Sigmoid colon (tissue), 4 donors: ENCODE measurements at regions not wholly inside any gene's neighbourhood (a gene's known extent, or its start where the extent isn't known, plus 50 kb on each side); places are given as distances from the start of the nearest gene placed in this dataset.

Source experiments
- CTCF ChIP-seq, 4 experiments: fragments of 450-650 bp in 3 of 4; fragments of 200-600 bp in 1 of 4; IDR thresholded peaks; one replicate each; pipeline ENCODE4 v1.5.1; 2016 to 2019; ENCODE audit warnings: antibody characterized with exemption in 4 of 4, mild to moderate bottlenecking in 3 of 4, moderate library complexity in 2 of 4
- EP300 ChIP-seq, 4 donors: sonication (generic); formaldehyde crosslinking; IDR thresholded peaks; one replicate each; pipeline ENCODE4 v1.6.1; 2017; ENCODE audit warnings: antibody characterized with exemption in 4 of 4
- POLR2A ChIP-seq, 2 donors: fragments of 450-650 bp; IDR thresholded peaks; one replicate each; pipeline ENCODE4 v1.6.1; 2016; ENCODE audit warnings: antibody characterized with exemption in 2 of 2, mild to moderate bottlenecking in 2 of 2, moderate library complexity in 2 of 2
- POLR2AphosphoS5 ChIP-seq, 4 donors: sonication (generic); formaldehyde crosslinking; IDR thresholded peaks; one replicate each; pipeline ENCODE4 v1.6.1; 2017; ENCODE audit warnings: antibody characterized with exemption in 4 of 4

GRCh38 chr3:107946700-107947099 lies 144.1 kb downstream of the CD47 start:
- no peak for TF ChIP-seq CTCF (IDR thresholded peaks at IDR 0.05)
- TF ChIP-seq EP300 (IDR thresholded peaks at IDR 0.05): no peak
- no peak for TF ChIP-seq POLR2AphosphoS5 (IDR thresholded peaks at IDR 0.05)
- TF ChIP-seq POLR2A (IDR thresholded peaks at IDR 0.05): no peak
